ENCODE measurements at regions not wholly inside any gene's neighbourhood (a gene's known extent, or its start where the extent isn't known, plus 50 kb on each side); places are given as distances from the start of the nearest gene placed in this dataset.

GRCh38 chr20:12386821-12387220, 469.1 kb downstream of the BTBD3 start:
- intact Hi-C loops (cut with DNase I) = no loop called here
- Histone ChIP-seq H3K4me3 (no peak overlapping the region), H3K4me1 (ENCODE audit: insufficient read depth) (peaks cover 7% of the 10 kb centered on the region), H3K36me3 (no peaks in the 10 kb centered on the region), H3K27ac (no peak overlapping the region), H3K9me3 (no peaks in the 10 kb centered on the region), H3K27me3 (no peaks in the 10 kb centered on the region)
- WGBS, 3 donors = 75 to 82% (median 77%) methylated on average over 3 of the region's 3 CpGs
- TF ChIP-seq CTCF (IDR thresholded peaks at IDR 0.05) (no peak), POLR2A (IDR thresholded peaks at IDR 0.05) (no peak)
- DNase-seq = no peak

DNA sequence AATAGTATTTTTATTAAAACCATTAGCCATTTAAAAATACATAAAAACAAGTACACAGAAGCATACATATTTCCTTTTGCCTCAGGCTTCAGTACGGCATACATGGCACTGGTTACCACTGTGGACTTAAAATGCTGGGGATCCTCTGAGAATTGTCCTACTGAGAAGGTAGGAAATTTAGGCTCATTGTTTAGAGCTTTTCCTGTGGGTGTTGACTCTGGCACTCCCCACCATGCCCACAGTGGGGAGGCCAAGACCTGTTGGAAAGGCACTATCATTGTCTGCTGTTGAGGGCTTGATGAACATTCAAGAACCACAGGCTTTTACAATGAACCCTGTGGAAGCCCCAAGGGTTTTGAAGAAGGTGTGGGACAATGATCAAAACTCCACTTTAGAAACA, 473.4 kb downstream of the BTBD3 start:
- no peaks in the 10 kb centered on the region for H3K36me3 ChIP-seq
- H3K9me3 ChIP-seq = no peaks in the 10 kb centered on the region
- TF ChIP-seq POLR2A (IDR thresholded peaks at IDR 0.05) (no peak), CTCF (IDR thresholded peaks at IDR 0.05) (no peak), EP300 (IDR thresholded peaks at IDR 0.05) (no peak)
- H3K27me3 ChIP-seq = no peaks in the 10 kb centered on the region
- no peak overlapping the region for H3K4me3 ChIP-seq
- DNase-seq = no peak
- WGBS, 3 donors = 95 to 100% (median 96%) methylated on average over 1 of the region's 1 CpG
- intact Hi-C loops (cut with DNase I) = no loop called here
- no peak overlapping the region for H3K27ac ChIP-seq
- H3K4me1 ChIP-seq (ENCODE audit: insufficient read depth) = no peaks in the 10 kb centered on the region

- Histone ChIP-seq H3K4me1 (ENCODE audit: insufficient read depth) (no peaks in the 10 kb centered on the region), H3K9me3 (no peaks in the 10 kb centered on the region), H3K4me3 (no peak overlapping the region), H3K27me3 (no peaks in the 10 kb centered on the region), H3K36me3 (no peaks in the 10 kb centered on the region), H3K27ac (no peak overlapping the region)
- WGBS, 3 donors = 50 to 77% (median 60%) methylated on average over 4 of the region's 4 CpGs
- intact Hi-C loops (cut with DNase I) = no loop called here
- no peak for TF ChIP-seq CTCF (IDR thresholded peaks at IDR 0.05)
- no peak for TF ChIP-seq POLR2A (IDR thresholded peaks at IDR 0.05)
- no peak for TF ChIP-seq EP300 (IDR thresholded peaks at IDR 0.05)
- no peak for DNase-seq
These were observed 477.1 kb downstream of the BTBD3 start for GRCh38 chr20:12394786-12395185.

GRCh38 chr20:12395353-12395752, 477.7 kb downstream of the BTBD3 start:
- H3K27ac ChIP-seq = no peak overlapping the region
- H3K4me1 ChIP-seq (ENCODE audit: insufficient read depth) = no peaks in the 10 kb centered on the region
- no peaks in the 10 kb centered on the region for H3K9me3 ChIP-seq
- H3K36me3 ChIP-seq = no peaks in the 10 kb centered on the region
- intact Hi-C loops (cut with DNase I) = no loop called here
- WGBS, 3 donors = 69 to 81% (median 73%) methylated on average over 3 of the region's 3 CpGs
- DNase-seq = no peak
- no peak overlapping the region for H3K4me3 ChIP-seq
- TF ChIP-seq EP300 (IDR thresholded peaks at IDR 0.05) (no peak), POLR2A (IDR thresholded peaks at IDR 0.05) (no peak), CTCF (IDR thresholded peaks at IDR 0.05) (no peak)
- no peaks in the 10 kb centered on the region for H3K27me3 ChIP-seq

DNA sequence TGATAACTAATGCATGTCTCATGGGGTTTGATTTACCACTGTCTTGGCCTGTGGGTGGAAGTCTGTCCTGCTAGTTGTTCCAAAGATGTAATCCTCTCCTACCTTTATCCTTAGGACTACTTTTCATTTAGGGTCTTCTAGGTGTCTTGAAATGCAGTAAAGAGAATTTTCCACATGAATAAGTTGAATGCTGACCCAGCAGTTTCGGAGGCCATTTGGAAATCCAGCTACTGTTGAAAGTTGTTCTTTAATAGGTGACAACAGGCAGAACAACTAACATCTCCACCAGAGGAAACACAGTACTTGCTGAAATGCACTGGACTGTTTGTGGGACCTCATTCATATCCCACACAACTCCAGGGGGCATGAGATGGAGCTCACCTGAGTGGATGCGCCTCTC, 478.1 kb downstream of the BTBD3 start:
- intact Hi-C loops (cut with DNase I) = no loop called here
- H3K4me1 ChIP-seq (ENCODE audit: insufficient read depth) = no peaks in the 10 kb centered on the region
- H3K4me3 ChIP-seq = no peak overlapping the region
- H3K27ac ChIP-seq = no peak overlapping the region
- TF ChIP-seq CTCF (IDR thresholded peaks at IDR 0.05) (no peak), POLR2A (IDR thresholded peaks at IDR 0.05) (no peak)
- H3K9me3 ChIP-seq = no peaks in the 10 kb centered on the region
- WGBS, 3 donors = 96 to 100% (median 96%) methylated on average over 2 of the region's 2 CpGs
- no peak for DNase-seq
- H3K36me3 ChIP-seq = no peaks in the 10 kb centered on the region
- no peaks in the 10 kb centered on the region for H3K27me3 ChIP-seq
